ENCODE measurements at regions not wholly inside any gene's neighbourhood (a gene's known extent, or its start where the extent isn't known, plus 50 kb on each side); places are given as distances from the start of the nearest gene placed in this dataset.
A peak's percentile ranks its signal among the peaks of the same experiment; 100 is the strongest.

DNA sequence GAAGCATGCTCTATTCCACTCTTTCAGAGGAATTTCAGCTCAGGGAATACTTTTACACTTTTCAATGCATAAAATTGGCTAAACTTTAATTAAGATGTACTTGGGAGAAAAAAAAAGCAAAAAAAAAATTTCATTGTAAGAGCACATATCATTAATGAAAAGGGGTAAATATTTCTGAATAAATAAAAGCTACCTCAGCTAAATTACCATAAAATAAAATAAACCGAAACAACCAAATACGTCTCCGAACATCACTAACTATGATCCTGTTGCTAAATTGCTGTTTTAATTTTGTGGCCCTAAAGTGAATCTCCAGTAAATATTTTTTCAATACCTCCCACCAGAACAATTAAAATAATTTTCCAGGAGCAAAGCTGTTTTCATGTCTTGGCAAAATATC is 203.7 kb upstream of the KCNJ16 start:
- Histone ChIP-seq H3K27ac (ENCODE audit: low read depth, low read length) (no peak overlapping the region), H3K27me3 (ENCODE audit: control insufficient read depth in 5 of 5, insufficient read depth in 4 of 5, low read length in 5 of 5) (no peaks in the 10 kb centered on the region), H3K9ac (ENCODE audit: low read length in 5 of 5) (no peak overlapping the region), H3K36me3 (ENCODE audit: control insufficient read depth in 5 of 5, insufficient read depth in 5 of 5, low read length in 5 of 5) (no peaks in the 10 kb centered on the region), H3K4me3 (ENCODE audit: low read depth in 1 of 5, low read length in 5 of 5) (no peak overlapping the region), H3K4me1 (ENCODE audit: control insufficient read depth in 5 of 5, insufficient read depth in 5 of 5, low read length in 5 of 5) (peaks cover 0 to 9% (median 8%) of the 10 kb centered on the region in 5 donors), H3K9me3 (ENCODE audit: control insufficient read depth in 5 of 5, low read length in 5 of 5) (peaks cover 0 to 3% (median 0%) of the 10 kb centered on the region in 5 donors)

- H3K27ac ChIP-seq (ENCODE audit: low read depth, low read length), result no peak overlapping the region
- H3K9ac ChIP-seq (ENCODE audit: low read length in 5 of 5), result no peak overlapping the region
- no peaks in the 10 kb centered on the region for H3K27me3 ChIP-seq (ENCODE audit: control insufficient read depth in 5 of 5, insufficient read depth in 4 of 5, low read length in 5 of 5)
- peaks cover 0 to 9% (median 8%) of the 10 kb centered on the region in 5 donors for H3K4me1 ChIP-seq (ENCODE audit: control insufficient read depth in 5 of 5, insufficient read depth in 5 of 5, low read length in 5 of 5)
- H3K36me3 ChIP-seq (ENCODE audit: control insufficient read depth in 5 of 5, insufficient read depth in 5 of 5, low read length in 5 of 5), result no peaks in the 10 kb centered on the region
- peaks cover 0 to 3% (median 0%) of the 10 kb centered on the region in 5 donors for H3K9me3 ChIP-seq (ENCODE audit: control insufficient read depth in 5 of 5, low read length in 5 of 5)
- no peak overlapping the region for H3K4me3 ChIP-seq (ENCODE audit: low read depth in 1 of 5, low read length in 5 of 5)
These were observed 202.3 kb upstream of the KCNJ16 start for GRCh38 chr17:69872675-69873262.

- Histone ChIP-seq H3K36me3 (ENCODE audit: control insufficient read depth in 5 of 5, insufficient read depth in 5 of 5, low read length in 5 of 5) (no peaks in the 10 kb centered on the region), H3K4me3 (ENCODE audit: low read depth in 1 of 5, low read length in 5 of 5) (no peak overlapping the region), H3K9me3 (ENCODE audit: control insufficient read depth in 5 of 5, low read length in 5 of 5) (no peaks in the 10 kb centered on the region), H3K27ac (ENCODE audit: low read depth, low read length) (no peak overlapping the region), H3K4me1 (ENCODE audit: control insufficient read depth in 5 of 5, insufficient read depth in 5 of 5, low read length in 5 of 5) (peaks cover 0 to 9% (median 8%) of the 10 kb centered on the region in 5 donors), H3K9ac (ENCODE audit: low read length in 5 of 5) (no peak overlapping the region), H3K27me3 (ENCODE audit: control insufficient read depth in 5 of 5, insufficient read depth in 4 of 5, low read length in 5 of 5) (no peaks in the 10 kb centered on the region)
These were observed 200.8 kb upstream of the KCNJ16 start for GRCh38 chr17:69874175-69874670.

- Histone ChIP-seq H3K36me3 (ENCODE audit: control insufficient read depth in 5 of 5, insufficient read depth in 5 of 5, low read length in 5 of 5) (no peaks in the 10 kb centered on the region), H3K27me3 (ENCODE audit: control insufficient read depth in 5 of 5, insufficient read depth in 4 of 5, low read length in 5 of 5) (no peaks in the 10 kb centered on the region), H3K4me3 (ENCODE audit: low read depth in 1 of 5, low read length in 5 of 5) (no peak overlapping the region), H3K9ac (ENCODE audit: low read length in 5 of 5) (no peak overlapping the region), H3K27ac (ENCODE audit: low read depth, low read length) (no peak overlapping the region), H3K4me1 (ENCODE audit: control insufficient read depth in 5 of 5, insufficient read depth in 5 of 5, low read length in 5 of 5) (peaks cover 0 to 9% (median 0%) of the 10 kb centered on the region in 5 donors), H3K9me3 (ENCODE audit: control insufficient read depth in 5 of 5, low read length in 5 of 5) (no peaks in the 10 kb centered on the region)
These were observed 198.3 kb upstream of the KCNJ16 start for GRCh38 chr17:69876757-69877156.

DNA sequence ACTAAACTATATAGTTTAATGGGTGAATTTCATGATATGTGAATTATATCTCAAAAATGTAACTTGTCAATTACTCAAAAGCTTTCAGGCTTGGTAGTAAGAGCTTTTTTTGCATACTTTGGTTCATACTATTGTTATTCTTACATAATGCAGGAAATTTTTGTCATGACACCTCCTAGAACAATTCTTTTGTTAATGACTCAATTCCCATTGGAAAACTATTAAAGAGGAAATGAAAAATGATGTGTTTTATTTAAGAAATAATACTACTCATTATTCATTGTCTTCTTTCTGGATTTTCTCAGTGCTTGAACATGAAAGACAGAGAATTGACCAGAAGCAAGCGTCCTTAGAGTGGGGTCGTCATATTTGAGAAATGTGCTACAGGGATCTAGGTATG is 196.4 kb upstream of the KCNJ16 start:
- Histone ChIP-seq H3K36me3 (ENCODE audit: control insufficient read depth in 5 of 5, insufficient read depth in 5 of 5, low read length in 5 of 5) (no peaks in the 10 kb centered on the region), H3K9me3 (ENCODE audit: control insufficient read depth in 5 of 5, low read length in 5 of 5) (no peaks in the 10 kb centered on the region), H3K27ac (ENCODE audit: low read depth, low read length) (no peak overlapping the region), H3K27me3 (ENCODE audit: control insufficient read depth in 5 of 5, insufficient read depth in 4 of 5, low read length in 5 of 5) (no peaks in the 10 kb centered on the region), H3K4me1 (ENCODE audit: control insufficient read depth in 5 of 5, insufficient read depth in 5 of 5, low read length in 5 of 5) (peaks cover 0 to 11% (median 0%) of the 10 kb centered on the region in 5 donors), H3K4me3 (ENCODE audit: low read depth in 1 of 5, low read length in 5 of 5) (no peak overlapping the region), H3K9ac (ENCODE audit: low read length in 5 of 5) (no peak overlapping the region)

DNA sequence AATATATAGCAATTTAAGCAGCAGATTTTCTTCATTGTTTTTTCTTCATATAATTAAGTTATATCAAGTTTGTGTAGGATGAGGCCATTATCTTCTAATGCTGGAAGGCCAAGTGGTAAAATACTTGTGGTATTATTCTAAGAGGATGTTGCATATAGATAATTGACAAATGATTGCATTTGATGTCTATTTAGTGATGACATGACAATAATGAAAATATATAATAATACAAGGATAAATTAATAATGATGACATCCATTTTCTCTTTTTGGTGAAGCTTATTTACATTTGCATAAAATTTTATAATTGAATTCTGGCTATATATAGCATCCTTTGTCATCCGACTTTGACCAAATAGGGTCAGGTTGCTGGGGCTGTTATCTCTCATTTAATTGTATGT is 195.4 kb upstream of the KCNJ16 start:
- Histone ChIP-seq H3K27me3 (ENCODE audit: control insufficient read depth in 5 of 5, insufficient read depth in 4 of 5, low read length in 5 of 5) (no peaks in the 10 kb centered on the region), H3K4me3 (ENCODE audit: low read depth in 1 of 5, low read length in 5 of 5) (no peak overlapping the region), H3K36me3 (ENCODE audit: control insufficient read depth in 5 of 5, insufficient read depth in 5 of 5, low read length in 5 of 5) (no peaks in the 10 kb centered on the region), H3K27ac (ENCODE audit: low read depth, low read length) (no peak overlapping the region), H3K9me3 (ENCODE audit: control insufficient read depth in 5 of 5, low read length in 5 of 5) (no peaks in the 10 kb centered on the region), H3K9ac (ENCODE audit: low read length in 5 of 5) (no peak overlapping the region), H3K4me1 (ENCODE audit: control insufficient read depth in 5 of 5, insufficient read depth in 5 of 5, low read length in 5 of 5) (peaks cover 0 to 9% (median 2%) of the 10 kb centered on the region in 5 donors)

DNA sequence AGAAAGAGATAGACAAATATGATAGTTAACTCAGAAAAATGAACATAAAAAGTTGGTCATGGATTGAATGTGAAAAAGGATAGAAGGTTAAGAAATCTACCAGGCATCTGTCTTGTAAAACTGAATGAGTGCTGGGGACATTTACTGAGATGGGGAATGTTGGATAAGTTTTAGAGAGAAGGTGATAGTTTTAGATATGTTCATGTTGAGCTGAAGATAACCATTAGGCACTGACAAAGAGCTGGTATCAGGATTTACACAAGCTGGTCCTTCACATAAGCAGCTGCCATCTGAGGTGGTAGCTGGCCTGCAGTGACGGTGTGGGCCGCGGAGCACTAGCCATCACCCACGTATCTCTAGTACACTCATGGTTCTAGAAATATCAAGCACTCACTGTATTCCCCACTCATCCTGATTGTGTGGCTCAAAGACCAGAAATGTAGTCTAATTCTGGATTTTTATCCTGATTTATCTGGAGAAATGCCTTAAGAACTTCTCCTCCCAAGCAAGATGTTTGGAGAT is 194.4 kb upstream of the KCNJ16 start:
- Histone ChIP-seq H3K4me3 (ENCODE audit: low read depth in 1 of 5, low read length in 5 of 5) (no peak overlapping the region), H3K4me1 (ENCODE audit: control insufficient read depth in 5 of 5, insufficient read depth in 5 of 5, low read length in 5 of 5) (peaks cover 0 to 9% (median 7%) of the 10 kb centered on the region in 5 donors), H3K36me3 (ENCODE audit: control insufficient read depth in 5 of 5, insufficient read depth in 5 of 5, low read length in 5 of 5) (no peaks in the 10 kb centered on the region)

DNA sequence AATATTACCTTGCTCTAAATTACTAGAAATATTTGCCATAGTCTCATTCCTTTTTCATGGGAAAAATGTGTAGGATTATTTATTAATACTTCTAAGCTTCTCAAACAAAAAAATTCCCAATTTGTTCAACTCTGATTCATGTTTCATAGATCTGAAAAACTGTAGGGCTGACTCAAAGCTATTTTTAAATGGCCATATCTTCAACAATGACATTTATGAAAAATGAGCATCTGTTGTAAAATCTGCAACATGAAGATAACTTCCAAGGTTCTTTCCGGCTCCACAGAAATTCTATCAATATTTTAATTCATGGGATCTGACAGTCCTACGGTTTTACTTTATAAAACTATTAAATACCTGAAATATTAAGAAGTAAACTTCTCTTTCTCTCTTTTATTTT is 192.7 kb upstream of the KCNJ16 start:
- H3K27me3 ChIP-seq (ENCODE audit: control insufficient read depth in 5 of 5, insufficient read depth in 4 of 5, low read length in 5 of 5), result no peaks in the 10 kb centered on the region
- no peak overlapping the region for H3K4me3 ChIP-seq (ENCODE audit: low read depth in 1 of 5, low read length in 5 of 5)
- no peak overlapping the region for H3K9ac ChIP-seq (ENCODE audit: low read length in 5 of 5)
- H3K4me1 ChIP-seq (ENCODE audit: control insufficient read depth in 5 of 5, insufficient read depth in 5 of 5, low read length in 5 of 5), result peaks cover 0 to 9% (median 7%) of the 10 kb centered on the region in 5 donors
- no peaks in the 10 kb centered on the region for H3K36me3 ChIP-seq (ENCODE audit: control insufficient read depth in 5 of 5, insufficient read depth in 5 of 5, low read length in 5 of 5)
- no peak overlapping the region for H3K27ac ChIP-seq (ENCODE audit: low read depth, low read length)
- H3K9me3 ChIP-seq (ENCODE audit: control insufficient read depth in 5 of 5, low read length in 5 of 5), result no peaks in the 10 kb centered on the region

More for the DNA sequence above, 194.4 kb upstream of the KCNJ16 start:
- Histone ChIP-seq H3K9ac (ENCODE audit: low read length in 5 of 5) (no peak overlapping the region), H3K27ac (ENCODE audit: low read depth, low read length) (no peak overlapping the region), H3K27me3 (ENCODE audit: control insufficient read depth in 5 of 5, insufficient read depth in 4 of 5, low read length in 5 of 5) (no peaks in the 10 kb centered on the region), H3K9me3 (ENCODE audit: control insufficient read depth in 5 of 5, low read length in 5 of 5) (no peaks in the 10 kb centered on the region)

GRCh38 chr17:69883120-69883519 is 191.9 kb upstream of the KCNJ16 start:
- Histone ChIP-seq H3K4me1 (ENCODE audit: control insufficient read depth in 5 of 5, insufficient read depth in 5 of 5, low read length in 5 of 5) (peaks cover 0 to 9% (median 7%) of the 10 kb centered on the region in 5 donors), H3K9me3 (ENCODE audit: control insufficient read depth in 5 of 5, low read length in 5 of 5) (no peaks in the 10 kb centered on the region), H3K27me3 (ENCODE audit: control insufficient read depth in 5 of 5, insufficient read depth in 4 of 5, low read length in 5 of 5) (no peaks in the 10 kb centered on the region), H3K4me3 (ENCODE audit: low read depth in 1 of 5, low read length in 5 of 5) (no peak overlapping the region), H3K9ac (ENCODE audit: low read length in 5 of 5) (no peak overlapping the region), H3K36me3 (ENCODE audit: control insufficient read depth in 5 of 5, insufficient read depth in 5 of 5, low read length in 5 of 5) (no peaks in the 10 kb centered on the region), H3K27ac (ENCODE audit: low read depth, low read length) (no peak overlapping the region)

- H3K27me3 ChIP-seq (ENCODE audit: control insufficient read depth in 5 of 5, insufficient read depth in 4 of 5, low read length in 5 of 5), result no peaks in the 10 kb centered on the region
- peaks cover 0 to 9% (median 7%) of the 10 kb centered on the region in 5 donors for H3K4me1 ChIP-seq (ENCODE audit: control insufficient read depth in 5 of 5, insufficient read depth in 5 of 5, low read length in 5 of 5)
- peak overlapping the region in 1 of 5 donors; percentile 21 for H3K9ac ChIP-seq (ENCODE audit: low read length in 5 of 5)
- H3K9me3 ChIP-seq (ENCODE audit: control insufficient read depth in 5 of 5, low read length in 5 of 5), result no peaks in the 10 kb centered on the region
- no peak overlapping the region for H3K4me3 ChIP-seq (ENCODE audit: low read depth in 1 of 5, low read length in 5 of 5)
- no peak overlapping the region for H3K27ac ChIP-seq (ENCODE audit: low read depth, low read length)
- no peaks in the 10 kb centered on the region for H3K36me3 ChIP-seq (ENCODE audit: control insufficient read depth in 5 of 5, insufficient read depth in 5 of 5, low read length in 5 of 5)
These were observed 190.7 kb upstream of the KCNJ16 start for GRCh38 chr17:69884356-69884755.

All from subcutaneous abdominal adipose tissue (tissue), 5 donors.